ENCODE measurements at regions not wholly inside any gene's neighbourhood (a gene's known extent, or its start where the extent isn't known, plus 50 kb on each side); places are given as distances from the start of the nearest gene placed in this dataset.

DNA sequence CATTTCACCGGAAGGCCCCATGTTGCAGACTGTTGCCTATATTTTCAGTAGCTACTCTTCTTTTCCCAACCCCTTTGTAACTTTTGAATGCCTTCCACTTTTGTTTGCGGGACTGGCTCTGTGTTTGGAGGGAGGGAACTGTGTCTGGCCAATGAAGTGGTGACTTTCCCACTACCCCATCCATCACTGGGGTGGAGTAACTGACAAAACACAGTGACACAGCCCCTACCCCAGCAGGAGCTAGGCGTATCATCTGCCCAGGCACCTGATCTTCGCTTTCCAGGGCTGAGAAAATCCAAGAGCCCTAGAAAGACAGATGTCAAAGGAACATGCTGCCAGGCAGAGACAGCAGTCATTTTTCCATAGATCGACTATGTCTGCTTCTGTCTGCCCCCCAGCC, 710.6 kb upstream of the CELF2 start:
- no peak for DNase-seq (ENCODE audit: low read depth in 1 of 2, low spot score in 1 of 2)

GRCh38 chr10:10307551-10307950, 710.1 kb upstream of the CELF2 start:
- no peak for DNase-seq (ENCODE audit: low read depth in 1 of 2, low spot score in 1 of 2)

DNA sequence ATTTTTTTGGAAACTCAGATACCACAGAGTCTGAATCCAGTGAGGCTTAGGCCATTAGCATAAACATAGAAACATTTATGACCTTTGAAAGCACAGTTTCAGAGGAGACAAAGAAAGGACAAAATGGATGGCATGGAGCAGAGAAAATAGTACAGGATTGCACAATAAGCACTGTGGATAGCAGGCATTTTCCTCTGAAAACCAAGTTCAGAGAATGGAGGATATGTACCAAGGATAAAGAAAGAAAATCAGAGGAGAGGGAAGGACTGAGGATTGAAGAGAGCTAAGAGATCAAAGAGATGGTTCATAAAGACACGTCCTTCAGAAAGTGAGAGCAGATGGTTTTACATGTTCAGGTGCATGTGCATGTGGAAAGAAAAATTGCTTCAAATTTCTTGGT, 707.2 kb upstream of the CELF2 start:
- DNase-seq (ENCODE audit: low read depth in 1 of 2, low spot score in 1 of 2) = no peak

DNA sequence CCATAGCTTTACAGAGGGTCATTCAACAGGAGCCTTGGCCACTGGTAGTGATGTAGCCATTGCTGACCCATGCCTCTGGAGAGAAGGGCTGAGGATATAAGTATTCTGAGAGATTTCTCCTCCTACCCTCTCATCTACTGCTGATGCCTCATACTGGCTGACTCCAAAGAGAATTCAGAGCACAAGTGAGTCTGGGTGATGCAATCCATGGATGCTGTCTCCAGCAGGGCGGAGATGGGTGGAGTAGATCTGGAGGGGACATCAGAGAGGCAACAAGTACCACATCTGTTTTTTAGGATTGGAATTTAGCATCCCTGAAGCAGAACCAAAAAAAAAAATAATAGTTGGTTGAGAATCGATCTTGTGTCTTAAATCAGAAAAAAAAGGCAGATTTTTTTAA, 705.7 kb upstream of the CELF2 start:
- no peak for DNase-seq (ENCODE audit: low read depth in 1 of 2, low spot score in 1 of 2)

GRCh38 chr10:10313149-10313835, 704.4 kb upstream of the CELF2 start:
- no peak for DNase-seq (ENCODE audit: low read depth in 1 of 2, low spot score in 1 of 2)

DNA sequence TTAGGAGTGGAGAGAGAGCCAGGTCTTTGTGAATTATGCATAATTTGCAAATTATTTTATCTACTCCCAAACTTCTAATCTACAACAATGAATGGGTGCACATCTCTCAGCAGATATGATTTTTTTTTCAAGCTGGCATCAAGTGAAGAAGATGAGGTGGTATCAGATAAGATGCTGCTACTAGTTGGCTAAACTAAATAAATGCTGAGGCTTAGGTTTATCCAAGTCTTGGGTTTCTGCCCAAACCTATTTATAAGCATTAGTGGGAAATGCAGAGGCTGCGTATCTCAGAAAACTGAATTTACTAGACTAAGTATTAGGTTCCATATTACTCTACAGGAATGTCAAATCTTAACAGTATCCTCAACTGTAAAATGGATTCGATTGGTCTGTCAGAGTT, 703.0 kb upstream of the CELF2 start:
- DNase-seq (ENCODE audit: low read depth in 1 of 2, low spot score in 1 of 2) = no peak

DNA sequence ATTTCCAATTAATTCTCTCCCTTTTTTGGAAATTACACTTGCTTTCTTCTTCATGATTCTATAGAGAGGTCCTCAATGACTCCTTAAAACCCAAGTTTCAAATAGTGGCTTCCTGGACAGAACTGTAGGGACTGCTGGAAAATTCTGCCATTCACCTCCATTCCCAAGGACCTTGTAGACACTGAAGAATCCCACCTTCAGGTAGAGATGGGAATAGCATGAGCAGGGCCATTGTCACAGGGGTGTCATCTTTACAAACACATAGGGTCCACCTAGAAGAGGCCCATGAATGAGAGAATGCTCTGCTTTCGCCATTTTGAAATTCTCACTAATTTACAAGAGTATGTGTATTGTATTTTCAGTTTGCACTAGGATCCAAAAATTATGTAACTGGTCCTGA, 701.7 kb upstream of the CELF2 start:
- DNase-seq (ENCODE audit: low read depth in 1 of 2, low spot score in 1 of 2) = no peak

- DNase-seq (ENCODE audit: low read depth in 1 of 2, low spot score in 1 of 2) = no peak
Observed at GRCh38 chr10:10317151-10317550, 700.5 kb upstream of the CELF2 start.

- no peak for DNase-seq (ENCODE audit: low read depth in 1 of 2, low spot score in 1 of 2)
Observed at GRCh38 chr10:10318856-10319255, 698.8 kb upstream of the CELF2 start.

- DNase-seq (ENCODE audit: low read depth in 1 of 2, low spot score in 1 of 2) = no peak
Observed at GRCh38 chr10:10320956-10321355, 696.7 kb upstream of the CELF2 start.

DNA sequence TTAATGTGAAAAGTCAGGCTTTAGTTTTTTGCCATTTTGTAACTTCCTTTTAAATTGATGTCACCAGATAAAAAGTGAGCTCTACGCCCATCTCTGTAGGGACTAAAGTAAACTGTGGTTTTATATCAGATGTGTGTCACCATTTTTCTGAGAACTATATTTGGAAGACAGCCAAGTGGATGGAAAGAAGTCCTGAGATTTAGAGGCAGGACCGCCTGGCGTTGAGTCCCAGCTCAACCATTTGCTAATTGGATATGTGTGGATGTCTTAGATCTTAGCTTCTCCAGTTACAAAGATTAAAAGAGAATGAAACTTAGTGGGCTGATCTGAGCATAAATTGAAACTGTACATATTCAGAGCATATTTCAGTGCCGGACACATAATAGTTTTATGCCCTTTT, 691.6 kb upstream of the CELF2 start:
- no peak for DNase-seq (ENCODE audit: low read depth in 1 of 2, low spot score in 1 of 2)

GRCh38 chr10:10327934-10328333, 689.7 kb upstream of the CELF2 start:
- no peak for DNase-seq (ENCODE audit: low read depth in 1 of 2, low spot score in 1 of 2)

GRCh38 chr10:10330418-10330817, 687.3 kb upstream of the CELF2 start:
- DNase-seq (ENCODE audit: low read depth in 1 of 2, low spot score in 1 of 2) = no peak

- DNase-seq (ENCODE audit: low read depth in 1 of 2, low spot score in 1 of 2) = no peak
Observed at GRCh38 chr10:10332786-10333185, 684.9 kb upstream of the CELF2 start.

GRCh38 chr10:10333622-10334021, 684.0 kb upstream of the CELF2 start:
- DNase-seq (ENCODE audit: low read depth in 1 of 2, low spot score in 1 of 2) = no peak

- no peak for DNase-seq (ENCODE audit: low read depth in 1 of 2, low spot score in 1 of 2)
Observed at GRCh38 chr10:10338339-10338738, 679.3 kb upstream of the CELF2 start.

DNA sequence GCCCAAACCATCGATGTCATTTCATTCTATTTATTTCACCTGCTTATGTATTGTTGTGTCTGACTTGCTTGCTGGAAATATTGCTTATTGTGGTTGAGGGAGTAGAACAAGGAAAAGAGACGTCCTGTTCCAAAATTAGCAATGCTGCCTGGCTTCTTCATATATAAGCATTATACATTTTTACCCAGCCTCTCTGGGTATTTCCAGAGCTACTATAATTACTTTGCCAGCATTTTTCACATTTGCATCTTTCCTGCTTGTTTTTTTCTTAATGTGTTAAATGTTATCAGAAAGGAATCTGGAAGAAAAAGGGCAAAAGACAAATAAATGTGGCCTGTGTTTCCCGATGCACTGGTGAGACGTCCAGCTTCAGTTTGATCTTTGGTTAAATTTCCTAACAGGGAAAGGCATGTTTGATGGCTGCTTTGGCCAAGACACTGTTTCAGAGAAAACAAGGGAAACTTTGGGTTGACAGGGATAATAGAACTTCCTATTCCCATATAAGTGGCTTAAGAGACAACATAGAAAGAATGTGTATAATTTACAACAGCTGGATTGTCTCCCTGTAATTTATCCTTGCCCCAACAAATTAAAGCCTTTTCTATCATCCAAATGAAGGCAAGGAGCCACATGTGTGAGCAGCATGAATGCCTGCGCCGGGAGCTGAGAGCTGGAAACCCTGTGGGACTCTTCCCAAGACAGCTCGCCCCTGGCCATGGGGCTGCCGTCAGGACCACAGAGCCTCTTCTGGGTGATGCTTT, 671.1 kb upstream of the CELF2 start:
- no peak for DNase-seq (ENCODE audit: low read depth in 1 of 2, low spot score in 1 of 2)

DNA sequence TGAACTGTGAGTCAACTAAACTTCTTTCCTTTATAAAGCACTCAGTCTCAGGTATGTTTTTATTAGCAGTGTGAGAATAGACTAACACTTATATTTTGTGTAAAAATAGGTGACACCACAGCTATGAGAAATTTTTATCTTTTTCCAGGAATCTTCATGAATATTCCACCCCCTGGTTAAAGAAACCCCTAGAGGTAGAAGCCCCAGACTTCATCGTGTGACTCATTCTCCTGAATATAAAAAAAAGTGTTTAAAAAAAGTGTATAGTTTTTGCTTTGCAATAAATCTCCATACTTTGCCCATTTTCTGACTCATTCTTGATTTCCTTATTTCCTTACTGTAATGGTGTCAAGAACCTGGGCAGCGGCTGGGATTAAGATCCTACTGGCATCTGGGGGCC, 667.6 kb upstream of the CELF2 start:
- DNase-seq (ENCODE audit: low read depth in 1 of 2, low spot score in 1 of 2) = no peak

DNA sequence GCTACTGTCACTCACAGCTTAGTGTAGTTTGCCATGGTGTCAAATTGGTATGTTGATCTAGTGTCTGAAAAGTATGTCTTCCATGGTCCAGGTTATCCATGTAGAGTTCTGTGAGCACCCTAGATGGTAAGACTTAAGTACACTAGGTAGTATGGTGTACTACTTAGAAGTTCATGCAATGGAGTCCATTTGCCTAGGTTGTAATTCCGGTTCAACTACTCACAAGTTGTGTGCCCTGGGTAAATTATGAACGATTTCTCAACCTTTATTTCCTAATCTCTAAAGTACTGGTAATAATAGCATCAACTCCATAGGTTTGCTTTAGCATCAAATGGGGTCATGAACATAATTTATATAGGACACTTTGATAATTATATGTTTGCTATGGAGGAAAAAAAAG, 666.2 kb upstream of the CELF2 start:
- no peak for DNase-seq (ENCODE audit: low read depth in 1 of 2, low spot score in 1 of 2)

DNA sequence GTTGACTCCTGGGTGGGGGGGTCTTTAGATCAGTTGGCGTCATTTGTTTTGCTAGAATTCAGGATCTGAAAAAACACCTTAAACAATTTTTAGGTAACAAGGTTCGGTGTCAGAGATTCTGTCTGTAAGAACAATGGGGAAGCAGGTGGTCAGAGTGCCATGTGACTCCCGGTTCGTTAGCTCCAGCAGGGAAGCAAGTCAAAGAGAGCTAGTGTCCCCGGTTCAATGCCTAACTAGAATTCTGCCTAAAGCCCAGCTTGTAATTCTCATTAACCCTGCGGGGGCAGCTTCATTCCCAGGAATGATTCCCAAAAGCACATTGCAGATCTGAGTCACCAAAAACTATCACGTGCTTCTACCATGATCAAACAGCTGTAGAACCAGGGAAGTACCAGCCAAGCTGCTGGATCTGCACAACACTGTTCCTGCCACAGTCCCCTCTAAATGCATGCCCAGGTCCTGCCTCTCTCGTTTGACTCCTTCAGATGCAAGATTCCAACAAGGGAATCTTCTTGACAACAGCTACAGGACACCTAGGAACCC, 664.3 kb upstream of the CELF2 start:
- DNase-seq (ENCODE audit: low read depth in 1 of 2, low spot score in 1 of 2) = no peak

DNA sequence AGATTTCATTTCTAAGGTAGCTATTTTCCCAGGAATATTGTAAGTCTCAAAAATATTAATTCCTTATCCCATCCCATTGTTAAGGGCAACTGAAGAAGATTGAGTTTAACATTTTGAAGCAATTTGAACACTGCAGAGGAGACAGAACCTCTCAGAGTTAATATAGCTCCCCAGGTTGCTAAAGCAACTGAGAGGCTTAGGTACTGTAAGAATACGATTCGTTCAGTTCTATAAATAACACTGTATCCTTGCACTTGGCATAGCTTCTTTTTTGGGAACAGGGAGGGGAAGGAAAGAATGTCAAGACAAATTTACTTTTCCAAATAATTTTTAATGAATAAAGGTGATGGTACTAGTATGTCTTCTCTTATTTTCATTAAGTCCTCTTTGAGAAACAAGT, 658.4 kb upstream of the CELF2 start:
- no peak for DNase-seq (ENCODE audit: low read depth in 1 of 2, low spot score in 1 of 2)

DNA sequence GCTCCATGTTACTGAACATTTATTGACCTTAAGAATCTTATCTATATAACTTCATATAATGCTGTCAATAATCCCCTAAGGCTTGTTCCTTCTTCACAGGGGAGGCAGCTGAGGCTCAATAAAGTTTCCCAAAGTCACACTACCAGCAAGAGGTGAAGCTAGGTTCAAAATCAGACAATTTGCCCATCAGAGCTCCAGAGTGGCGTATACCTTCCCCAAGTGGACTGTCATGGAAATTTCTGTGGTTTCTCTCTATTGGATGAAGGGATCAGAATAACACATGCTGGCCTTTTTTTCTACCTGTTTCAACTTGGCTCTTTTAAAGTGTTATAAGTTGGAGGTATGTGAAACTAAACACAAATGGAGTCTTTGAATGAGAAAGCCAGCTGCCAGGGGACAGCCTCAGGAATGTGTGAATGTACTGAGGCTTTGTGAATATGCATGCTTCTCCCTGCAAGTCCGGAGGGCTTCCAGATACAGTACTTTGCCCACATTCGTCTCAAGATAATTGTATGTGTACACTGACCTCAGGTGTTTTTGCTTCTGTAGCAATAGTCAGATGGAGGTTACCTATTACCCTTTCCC, 656.3 kb upstream of the CELF2 start:
- no peak for DNase-seq (ENCODE audit: low read depth in 1 of 2, low spot score in 1 of 2)

All from activated T-helper 1 cell treated with anti-CD3 and anti-CD28 coated beads, Interleukin-2, amount 50 U/mL, for 16 hours (primary cell).